ENCODE measurements at regions not wholly inside any gene's neighbourhood (a gene's known extent, or its start where the extent isn't known, plus 50 kb on each side); places are given as distances from the start of the nearest gene placed in this dataset.

- Histone ChIP-seq H3K79me2 (ENCODE audit: insufficient read depth, low read length) (no peaks in the 10 kb centered on the region), H4K20me1 (ENCODE audit: insufficient read depth, low read length) (no peaks in the 10 kb centered on the region), H3K9me3 (ENCODE audit: insufficient read depth, low read length, severe bottlenecking) (no peaks in the 10 kb centered on the region), H3K27ac (ENCODE audit: low read length) (no peak overlapping the region), H3K36me3 (ENCODE audit: insufficient read depth, low read length) (no peaks in the 10 kb centered on the region), H3K4me1 (ENCODE audit: insufficient read depth, low read length) (no peaks in the 10 kb centered on the region), H3K9ac (ENCODE audit: low read depth, low read length) (no peak overlapping the region), H3K4me3 (ENCODE audit: low read depth in 1 of 2, low read length in 2 of 2) (no peak overlapping the region), H3K27me3 (ENCODE audit: insufficient read depth, low read length, poor library complexity) (no peaks in the 10 kb centered on the region), H3K4me2 (ENCODE audit: insufficient read depth, low read length) (no peak overlapping the region), H2AFZ (ENCODE audit: low read depth, low read length) (no peak overlapping the region)
- DNase-seq (no peak), ATAC-seq (ENCODE audit: insufficient read depth, low read depth) (no peak)
- no peak for TF ChIP-seq EZH2 (IDR thresholded peaks at IDR 0.05; ENCODE audit: borderline replicate concordance, low read depth, low read length, severe bottlenecking)
- no peak for TF ChIP-seq CTCF (IDR thresholded peaks at IDR 0.05; ENCODE audit: borderline replicate concordance, extremely low read depth, low read length, poor library complexity, severe bottlenecking)
Measured at GRCh38 chr6:67706388-67706787, 928.7 kb upstream of the ADGRB3 start.

DNA sequence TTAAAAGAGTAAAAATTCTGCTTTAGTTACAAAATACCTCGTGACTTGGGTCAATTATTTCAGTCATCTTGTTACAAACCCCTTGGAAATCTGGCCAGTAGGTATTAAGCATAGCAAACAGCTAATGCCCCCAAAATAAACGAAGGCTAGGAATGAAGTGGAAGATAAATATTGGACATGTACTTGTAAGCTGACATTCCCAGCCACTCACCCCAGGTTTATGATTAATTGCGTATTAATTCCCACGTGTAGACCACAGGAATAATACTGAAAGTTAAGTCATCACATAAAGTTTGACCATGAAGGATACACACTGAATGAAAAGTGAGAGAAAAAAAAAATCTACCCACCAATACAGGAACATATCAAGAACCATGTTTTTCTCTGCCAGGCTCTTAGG is 936.5 kb upstream of the ADGRB3 start:
- DNase-seq, result no peak
- Histone ChIP-seq H3K9me3 (ENCODE audit: insufficient read depth, low read length, severe bottlenecking) (no peaks in the 10 kb centered on the region), H2AFZ (ENCODE audit: low read depth, low read length) (no peak overlapping the region), H3K27ac (ENCODE audit: low read length) (no peak overlapping the region), H3K4me2 (ENCODE audit: insufficient read depth, low read length) (no peak overlapping the region), H3K79me2 (ENCODE audit: insufficient read depth, low read length) (no peaks in the 10 kb centered on the region), H3K36me3 (ENCODE audit: insufficient read depth, low read length) (no peaks in the 10 kb centered on the region), H3K4me3 (ENCODE audit: low read depth in 1 of 2, low read length in 2 of 2) (no peak overlapping the region), H3K9ac (ENCODE audit: low read depth, low read length) (no peak overlapping the region), H3K4me1 (ENCODE audit: insufficient read depth, low read length) (no peaks in the 10 kb centered on the region), H3K27me3 (ENCODE audit: insufficient read depth, low read length, poor library complexity) (no peaks in the 10 kb centered on the region), H4K20me1 (ENCODE audit: insufficient read depth, low read length) (no peaks in the 10 kb centered on the region)
- ATAC-seq (ENCODE audit: insufficient read depth, low read depth), result no peak
- TF ChIP-seq CTCF (IDR thresholded peaks at IDR 0.05; ENCODE audit: borderline replicate concordance, extremely low read depth, low read length, poor library complexity, severe bottlenecking), result no peak
- TF ChIP-seq EZH2 (IDR thresholded peaks at IDR 0.05; ENCODE audit: borderline replicate concordance, low read depth, low read length, severe bottlenecking), result no peak

GRCh38 chr6:67694127-67694526 is 941.0 kb upstream of the ADGRB3 start:
- TF ChIP-seq CTCF (IDR thresholded peaks at IDR 0.05; ENCODE audit: borderline replicate concordance, extremely low read depth, low read length, poor library complexity, severe bottlenecking) (no peak), EZH2 (IDR thresholded peaks at IDR 0.05; ENCODE audit: borderline replicate concordance, low read depth, low read length, severe bottlenecking) (no peak)
- no peak for DNase-seq
- Histone ChIP-seq H3K27me3 (ENCODE audit: insufficient read depth, low read length, poor library complexity) (no peaks in the 10 kb centered on the region), H4K20me1 (ENCODE audit: insufficient read depth, low read length) (no peaks in the 10 kb centered on the region), H3K4me1 (ENCODE audit: insufficient read depth, low read length) (no peaks in the 10 kb centered on the region), H3K9me3 (ENCODE audit: insufficient read depth, low read length, severe bottlenecking) (no peaks in the 10 kb centered on the region), H3K36me3 (ENCODE audit: insufficient read depth, low read length) (no peaks in the 10 kb centered on the region), H3K79me2 (ENCODE audit: insufficient read depth, low read length) (no peaks in the 10 kb centered on the region), H3K4me2 (ENCODE audit: insufficient read depth, low read length) (no peak overlapping the region), H2AFZ (ENCODE audit: low read depth, low read length) (no peak overlapping the region), H3K4me3 (ENCODE audit: low read depth in 1 of 2, low read length in 2 of 2) (no peak overlapping the region), H3K9ac (ENCODE audit: low read depth, low read length) (no peak overlapping the region), H3K27ac (ENCODE audit: low read length) (no peak overlapping the region)
- no peak for ATAC-seq (ENCODE audit: insufficient read depth, low read depth)

- TF ChIP-seq EZH2 (IDR thresholded peaks at IDR 0.05; ENCODE audit: borderline replicate concordance, low read depth, low read length, severe bottlenecking), result no peak
- TF ChIP-seq CTCF (IDR thresholded peaks at IDR 0.05; ENCODE audit: borderline replicate concordance, extremely low read depth, low read length, poor library complexity, severe bottlenecking), result no peak
- H3K9me3 ChIP-seq (ENCODE audit: insufficient read depth, low read length, severe bottlenecking), result no peaks in the 10 kb centered on the region
- no peaks in the 10 kb centered on the region for H3K4me1 ChIP-seq (ENCODE audit: insufficient read depth, low read length)
- no peak overlapping the region for H3K4me2 ChIP-seq (ENCODE audit: insufficient read depth, low read length)
- H3K79me2 ChIP-seq (ENCODE audit: insufficient read depth, low read length), result no peaks in the 10 kb centered on the region
- no peaks in the 10 kb centered on the region for H3K27me3 ChIP-seq (ENCODE audit: insufficient read depth, low read length, poor library complexity)
- ATAC-seq (ENCODE audit: insufficient read depth, low read depth), result no peak
- H3K36me3 ChIP-seq (ENCODE audit: insufficient read depth, low read length), result no peaks in the 10 kb centered on the region
- no peaks in the 10 kb centered on the region for H4K20me1 ChIP-seq (ENCODE audit: insufficient read depth, low read length)
- DNase-seq, result no peak
- H2AFZ ChIP-seq (ENCODE audit: low read depth, low read length), result no peak overlapping the region
- H3K9ac ChIP-seq (ENCODE audit: low read depth, low read length), result no peak overlapping the region
- no peak overlapping the region for H3K27ac ChIP-seq (ENCODE audit: low read length)
- H3K4me3 ChIP-seq (ENCODE audit: low read depth in 1 of 2, low read length in 2 of 2), result no peak overlapping the region
Measured at GRCh38 chr6:67689329-67689728, 945.8 kb upstream of the ADGRB3 start.
